CD4-positive, alpha-beta memory T cell (primary cell): ENCODE measurements at regions not wholly inside any gene's neighbourhood (a gene's known extent, or its start where the extent isn't known, plus 50 kb on each side); places are given as distances from the start of the nearest gene placed in this dataset.
"Not testable (repeated sequence)": the region's sequence is repeated elsewhere in the genome, so short reads cannot be mapped to it uniquely, and the experiment has no call there.

Experiments
- CTCF ChIA-PET: fragments of 350-600 bp; sonication (Branson Sonifier 250); formaldehyde crosslinking; loops from one replicate; lab custom pipeline; 2021; ENCODE audit warnings: inconsistent platforms; ENCODE audit not compliant: partially characterized antibody; lab: Charles Lee
- POLR2A ChIA-PET: fragments of 350-600 bp; sonication (Branson Sonifier 250); formaldehyde crosslinking; loops from one replicate; lab custom pipeline; 2021; ENCODE audit not compliant: partially characterized antibody; lab: Charles Lee
- DNase-seq, 5 donors: peaks; one replicate each; pipeline versions ENCODE4 v3.0.0 to v3.0.0-alpha.2; 2020 to 2022; ENCODE audit warnings: mixed read lengths in 1 of 5
- H3K27ac ChIP-seq: one replicate; pipeline ENCODE4 v1.7.0; 2013; ENCODE audit warnings: low read depth, low read length
- H3K27me3 ChIP-seq: 2 replicates; pipeline ENCODE4 v1.7.0; 2013; ENCODE audit warnings: mild to moderate bottlenecking, low read length, moderate library complexity; ENCODE audit not compliant: insufficient read depth
- H3K36me3 ChIP-seq: 2 replicates; pipeline ENCODE4 v1.7.0; 2013; ENCODE audit warnings: mild to moderate bottlenecking, low read length, moderate library complexity; ENCODE audit not compliant: insufficient read depth
- H3K4me1 ChIP-seq: 2 replicates; pipeline ENCODE4 v1.7.0; 2013; ENCODE audit warnings: mild to moderate bottlenecking, low read length, moderate library complexity; ENCODE audit not compliant: insufficient read depth
- H3K4me3 ChIP-seq, 2 donors: one replicate each; pipeline ENCODE4 v1.7.0; 2013; ENCODE audit warnings: low read length in 2 of 2, mild to moderate bottlenecking in 1 of 2
- H3K9me3 ChIP-seq, 2 donors: one replicate each; pipeline ENCODE4 v1.7.0; 2013; ENCODE audit warnings: low read length in 2 of 2, control low read depth in 1 of 2; ENCODE audit not compliant: control insufficient read depth in 1 of 2
- H3K27ac Mint-ChIP-seq, 7 donors: one replicate each; pipeline ENCODE4 v1.8.0; 2020 to 2021; ENCODE audit warnings: mixed read lengths in 7 of 7, mild to moderate bottlenecking in 6 of 7, inconsistent platforms in 3 of 7, moderate library complexity in 3 of 7
- H3K27me3 Mint-ChIP-seq, 2 donors: one replicate each; pipeline ENCODE4 v1.8.0; 2020 to 2021; ENCODE audit warnings: mixed read lengths in 2 of 2
- H3K36me3 Mint-ChIP-seq, 2 donors: one replicate each; pipeline ENCODE4 v1.8.0; 2020 to 2021; ENCODE audit warnings: mixed read lengths in 2 of 2, inconsistent platforms in 1 of 2, mild to moderate bottlenecking in 1 of 2
- H3K4me1 Mint-ChIP-seq, 4 donors: one replicate each; pipeline ENCODE4 v1.8.0; 2020 to 2021; ENCODE audit warnings: mixed read lengths in 4 of 4, mild to moderate bottlenecking in 1 of 4
- H3K4me3 Mint-ChIP-seq, 8 donors: one replicate each; pipeline ENCODE4 v1.8.0; 2020 to 2021; ENCODE audit warnings: mixed read lengths in 8 of 8, mild to moderate bottlenecking in 7 of 8, moderate library complexity in 6 of 8, inconsistent platforms in 3 of 8
- H3K9me3 Mint-ChIP-seq, 8 donors: one replicate each; pipeline ENCODE4 v1.8.0; 2020 to 2021; ENCODE audit warnings: mixed read lengths in 8 of 8, mild to moderate bottlenecking in 5 of 8, inconsistent platforms in 3 of 8, moderate library complexity in 1 of 8
- intact Hi-C: fragments of 100-400 bp; cut with micrococcal nuclease; formaldehyde crosslinking; loops from one replicate; pipeline ENCODE4 v1.15.1; 2023

- intact Hi-C loops, result no loop called here
- POLR2A ChIA-PET, result no interaction called here
- H3K4me3 Mint-ChIP-seq, result no peak overlapping the region
- no peaks in the 10 kb centered on the region for H3K36me3 Mint-ChIP-seq
- Histone ChIP-seq H3K4me1 (no peaks in the 10 kb centered on the region), H3K27me3 (no peaks in the 10 kb centered on the region), H3K4me3 (no peak overlapping the region), H3K9me3 (no peaks in the 10 kb centered on the region), H3K36me3 (no peaks in the 10 kb centered on the region), H3K27ac (no peak overlapping the region)
- DNase-seq, result no peak
- CTCF ChIA-PET, result no interaction called here
- H3K9me3 Mint-ChIP-seq, result peaks cover 0 to 11% (median under 1%) of the 10 kb centered on the region in 8 donors
- no peaks in the 10 kb centered on the region for H3K4me1 Mint-ChIP-seq
- H3K27me3 Mint-ChIP-seq, result no peaks in the 10 kb centered on the region
- no peak overlapping the region for H3K27ac Mint-ChIP-seq
Measured at GRCh38 chr5:124910354-124911016, 164.0 kb upstream of the ZNF608 start.

GRCh38 chr5:124912638-124913328, 166.3 kb upstream of the ZNF608 start:
- no peak overlapping the region for H3K27ac ChIP-seq
- no peaks in the 10 kb centered on the region for H3K36me3 ChIP-seq
- DNase-seq, result no peak
- Mint-ChIP-seq H3K4me3 (no peak overlapping the region), H3K36me3 (no peaks in the 10 kb centered on the region), H3K9me3 (peaks cover 0 to 11% (median 3%) of the 10 kb centered on the region in 8 donors), H3K4me1 (no peaks in the 10 kb centered on the region), H3K27me3 (no peaks in the 10 kb centered on the region), H3K27ac (no peak overlapping the region)
- ChIA-PET CTCF (no interaction called here), POLR2A (no interaction called here)
- no peaks in the 10 kb centered on the region for H3K27me3 ChIP-seq
- H3K4me1 ChIP-seq, result no peaks in the 10 kb centered on the region
- no peaks in the 10 kb centered on the region for H3K9me3 ChIP-seq
- intact Hi-C loops, result no loop called here
- H3K4me3 ChIP-seq, result no peak overlapping the region

GRCh38 chr5:124913329-124913653, 166.9 kb upstream of the ZNF608 start:
- ChIA-PET CTCF (no interaction called here), POLR2A (no interaction called here)
- H3K27me3 Mint-ChIP-seq, result no peaks in the 10 kb centered on the region
- H3K4me1 ChIP-seq, result no peaks in the 10 kb centered on the region
- peaks cover 0 to 11% (median 3%) of the 10 kb centered on the region in 8 donors for H3K9me3 Mint-ChIP-seq
- no peaks in the 10 kb centered on the region for H3K36me3 Mint-ChIP-seq
- H3K9me3 ChIP-seq, result no peaks in the 10 kb centered on the region
- H3K4me3 ChIP-seq, result no peak overlapping the region
- no peaks in the 10 kb centered on the region for H3K4me1 Mint-ChIP-seq
- intact Hi-C loops, result no loop called here
- no peak overlapping the region for H3K27ac ChIP-seq
- DNase-seq, result no peak
- H3K27me3 ChIP-seq, result no peaks in the 10 kb centered on the region
- H3K4me3 Mint-ChIP-seq, result no peak overlapping the region
- no peaks in the 10 kb centered on the region for H3K36me3 ChIP-seq
- H3K27ac Mint-ChIP-seq, result no peak overlapping the region

GRCh38 chr5:124916313-124916712, 169.9 kb upstream of the ZNF608 start:
- H3K36me3 Mint-ChIP-seq, H3K27ac ChIP-seq, H3K4me1 ChIP-seq, H3K27ac Mint-ChIP-seq, H3K9me3 ChIP-seq, H3K36me3 ChIP-seq, intact Hi-C loops, H3K9me3 Mint-ChIP-seq, H3K4me1 Mint-ChIP-seq, DNase-seq, H3K4me3 Mint-ChIP-seq, CTCF ChIA-PET, H3K27me3 Mint-ChIP-seq, H3K27me3 ChIP-seq, POLR2A ChIA-PET, H3K4me3 ChIP-seq: not testable (repeated sequence)

- Histone ChIP-seq H3K36me3 (no peaks in the 10 kb centered on the region), H3K27ac (no peak overlapping the region), H3K4me1 (no peaks in the 10 kb centered on the region), H3K9me3 (no peaks in the 10 kb centered on the region), H3K4me3 (no peak overlapping the region), H3K27me3 (no peaks in the 10 kb centered on the region)
- no peaks in the 10 kb centered on the region for H3K4me1 Mint-ChIP-seq
- no peak overlapping the region for H3K4me3 Mint-ChIP-seq
- no peak for DNase-seq
- ChIA-PET CTCF (no interaction called here), POLR2A (no interaction called here)
- no peaks in the 10 kb centered on the region for H3K27me3 Mint-ChIP-seq
- no peak overlapping the region for H3K27ac Mint-ChIP-seq
- intact Hi-C loops, result no loop called here
- H3K36me3 Mint-ChIP-seq, result no peaks in the 10 kb centered on the region
- peaks cover 0 to 6% (median 0%) of the 10 kb centered on the region in 8 donors for H3K9me3 Mint-ChIP-seq
Measured at GRCh38 chr5:124918618-124919017, 172.2 kb upstream of the ZNF608 start.

GRCh38 chr5:124919076-124919475, 172.6 kb upstream of the ZNF608 start:
- no peaks in the 10 kb centered on the region for H3K4me1 Mint-ChIP-seq
- no peak overlapping the region for H3K27ac Mint-ChIP-seq
- no peaks in the 10 kb centered on the region for H3K36me3 Mint-ChIP-seq
- Histone ChIP-seq H3K36me3 (no peaks in the 10 kb centered on the region), H3K4me3 (no peak overlapping the region), H3K27ac (no peak overlapping the region), H3K27me3 (no peaks in the 10 kb centered on the region), H3K9me3 (no peaks in the 10 kb centered on the region), H3K4me1 (no peaks in the 10 kb centered on the region)
- no peak overlapping the region for H3K4me3 Mint-ChIP-seq
- peaks cover 0 to 6% (median 0%) of the 10 kb centered on the region in 8 donors for H3K9me3 Mint-ChIP-seq
- CTCF ChIA-PET, result no interaction called here
- intact Hi-C loops, result no loop called here
- H3K27me3 Mint-ChIP-seq, result no peaks in the 10 kb centered on the region
- DNase-seq, result no peak
- POLR2A ChIA-PET, result no interaction called here

- Histone ChIP-seq H3K27me3 (no peaks in the 10 kb centered on the region), H3K36me3 (no peaks in the 10 kb centered on the region), H3K4me1 (no peaks in the 10 kb centered on the region), H3K9me3 (no peaks in the 10 kb centered on the region), H3K4me3 (no peak overlapping the region), H3K27ac (no peak overlapping the region)
- ChIA-PET CTCF (no interaction called here), POLR2A (no interaction called here)
- H3K4me1 Mint-ChIP-seq, result no peaks in the 10 kb centered on the region
- no peak overlapping the region for H3K4me3 Mint-ChIP-seq
- no peak for DNase-seq
- intact Hi-C loops, result no loop called here
- peaks cover 0 to 4% (median 0%) of the 10 kb centered on the region in 8 donors for H3K9me3 Mint-ChIP-seq
- no peak overlapping the region for H3K27ac Mint-ChIP-seq
- no peaks in the 10 kb centered on the region for H3K27me3 Mint-ChIP-seq
- H3K36me3 Mint-ChIP-seq, result no peaks in the 10 kb centered on the region
Measured at GRCh38 chr5:124919747-124920525, 173.5 kb upstream of the ZNF608 start.
